Activated CD8-positive, alpha-beta T cell treated with anti-CD3 and anti-CD28 coated beads for 36 hours (primary cell): ENCODE measurements at regions not wholly inside any gene's neighbourhood (a gene's known extent, or its start where the extent isn't known, plus 50 kb on each side); places are given as distances from the start of the nearest gene placed in this dataset.

ENCODE experiments used
- ATAC-seq: fragments of 200-7000 bp; cut with Tn5 transposase; one replicate; pipeline ENCODE4 v1.10.0; 2021; ENCODE audit warnings: mild to moderate bottlenecking, moderate library complexity
- CTCF ChIA-PET: fragments of 350-600 bp; sonication (Branson Sonifier 250); formaldehyde crosslinking; loops from one replicate; lab custom pipeline; 2021; ENCODE audit warnings: antibody characterized with exemption; lab: Charles Lee
- POLR2A ChIA-PET: fragments of 350-600 bp; sonication (Branson Sonifier 250); formaldehyde crosslinking; loops from one replicate; lab custom pipeline; 2021; ENCODE audit warnings: antibody characterized with exemption; lab: Charles Lee
- DNase-seq: peaks from one replicate; pipeline ENCODE4 v3.0.0-alpha.2; 2020
- H3K27ac Mint-ChIP-seq: one replicate; pipeline ENCODE4 v1.8.0; 2021; ENCODE audit warnings: mild to moderate bottlenecking, mixed read lengths
- H3K27me3 Mint-ChIP-seq: one replicate; pipeline ENCODE4 v1.8.0; 2021; ENCODE audit warnings: mixed read lengths
- H3K36me3 Mint-ChIP-seq: one replicate; pipeline ENCODE4 v1.8.0; 2021; ENCODE audit warnings: low read depth, mixed read lengths
- H3K4me1 Mint-ChIP-seq: one replicate; pipeline ENCODE4 v1.8.0; 2021; ENCODE audit warnings: low read depth, mixed read lengths
- H3K4me3 Mint-ChIP-seq: one replicate; pipeline ENCODE4 v1.8.0; 2021; ENCODE audit warnings: mild to moderate bottlenecking, moderate library complexity, mixed read lengths
- H3K9me3 Mint-ChIP-seq: one replicate; pipeline ENCODE4 v1.8.0; 2021; ENCODE audit warnings: mixed read lengths
- intact Hi-C: fragments of 100-400 bp; cut with micrococcal nuclease; formaldehyde crosslinking; loops from one replicate; pipeline ENCODE4 v1.10.0; 2022
- TF ChIP-seq, protein P1 (sequence below): fragments of 200-600 bp; IDR thresholded peaks from one replicate; pipeline ENCODE4 v1.8.0; 2022; ENCODE audit warnings: antibody characterized with exemption, mild to moderate bottlenecking

DNA sequence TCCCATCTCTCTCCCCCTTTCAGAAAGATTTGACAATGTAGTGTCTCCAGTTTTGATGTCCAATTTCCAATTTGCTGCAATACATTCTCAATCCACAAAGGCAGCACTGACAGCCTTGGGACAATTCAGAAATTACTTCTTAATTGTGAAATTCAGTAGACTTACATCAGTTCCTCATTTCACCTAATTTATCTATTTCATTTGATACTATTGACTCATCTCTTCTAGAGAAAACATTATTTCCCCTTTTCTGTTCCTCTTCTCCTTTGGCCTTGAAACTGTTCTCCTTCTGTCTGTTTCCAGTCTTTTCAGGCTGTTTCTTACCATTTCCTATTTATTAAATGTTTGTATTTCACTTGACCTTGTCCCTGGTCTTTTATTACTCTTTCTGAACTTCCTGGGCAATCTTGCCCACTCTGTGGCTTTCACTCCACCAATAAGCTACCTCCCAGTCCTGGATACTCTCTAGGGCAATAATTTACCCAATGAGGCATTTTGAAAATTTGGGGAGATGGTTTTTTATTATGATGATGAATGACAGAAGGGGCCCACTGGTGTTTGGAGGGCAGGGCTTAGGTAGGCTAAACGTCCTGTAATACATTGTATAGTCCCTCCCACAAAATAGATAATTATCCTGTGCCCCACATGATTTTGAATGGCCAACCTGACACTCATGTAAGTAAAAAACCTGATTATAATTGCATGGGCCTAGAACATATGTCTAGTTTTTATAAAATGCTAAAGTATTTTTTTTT lies 498.0 kb upstream of the BOD1L1 start:
- no peak overlapping the region for H3K4me3 Mint-ChIP-seq
- CTCF ChIA-PET: no interaction called here
- H3K36me3 Mint-ChIP-seq: no peaks in the 10 kb centered on the region
- no peaks in the 10 kb centered on the region for H3K9me3 Mint-ChIP-seq
- DNase-seq: no peak
- no peak overlapping the region for H3K27ac Mint-ChIP-seq
- no peaks in the 10 kb centered on the region for H3K27me3 Mint-ChIP-seq
- intact Hi-C loops: no loop called here
- TF ChIP-seq, protein P1, sequence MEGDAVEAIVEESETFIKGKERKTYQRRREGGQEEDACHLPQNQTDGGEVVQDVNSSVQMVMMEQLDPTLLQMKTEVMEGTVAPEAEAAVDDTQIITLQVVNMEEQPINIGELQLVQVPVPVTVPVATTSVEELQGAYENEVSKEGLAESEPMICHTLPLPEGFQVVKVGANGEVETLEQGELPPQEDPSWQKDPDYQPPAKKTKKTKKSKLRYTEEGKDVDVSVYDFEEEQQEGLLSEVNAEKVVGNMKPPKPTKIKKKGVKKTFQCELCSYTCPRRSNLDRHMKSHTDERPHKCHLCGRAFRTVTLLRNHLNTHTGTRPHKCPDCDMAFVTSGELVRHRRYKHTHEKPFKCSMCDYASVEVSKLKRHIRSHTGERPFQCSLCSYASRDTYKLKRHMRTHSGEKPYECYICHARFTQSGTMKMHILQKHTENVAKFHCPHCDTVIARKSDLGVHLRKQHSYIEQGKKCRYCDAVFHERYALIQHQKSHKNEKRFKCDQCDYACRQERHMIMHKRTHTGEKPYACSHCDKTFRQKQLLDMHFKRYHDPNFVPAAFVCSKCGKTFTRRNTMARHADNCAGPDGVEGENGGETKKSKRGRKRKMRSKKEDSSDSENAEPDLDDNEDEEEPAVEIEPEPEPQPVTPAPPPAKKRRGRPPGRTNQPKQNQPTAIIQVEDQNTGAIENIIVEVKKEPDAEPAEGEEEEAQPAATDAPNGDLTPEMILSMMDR: no peak
- POLR2A ChIA-PET: no interaction called here
- no peak for ATAC-seq
- H3K4me1 Mint-ChIP-seq: no peaks in the 10 kb centered on the region

DNA sequence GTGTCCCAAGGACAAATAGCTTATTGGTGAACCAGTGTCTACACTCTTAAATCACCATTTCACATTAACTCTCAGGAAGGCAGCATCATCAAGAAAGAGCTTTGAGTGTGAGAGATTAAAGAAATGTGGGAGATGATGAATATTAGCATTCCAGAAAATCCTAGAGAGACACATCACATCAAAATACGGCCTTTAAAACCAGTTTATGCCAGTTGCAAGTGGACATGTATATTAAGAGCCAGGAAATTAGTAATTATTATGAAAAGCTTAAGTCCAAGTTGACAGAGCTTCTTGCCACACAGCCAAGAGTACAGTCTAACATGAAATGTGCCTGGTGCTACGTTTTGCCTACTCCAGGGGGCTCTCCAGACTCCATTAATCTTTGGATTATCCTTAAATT lies 503.0 kb upstream of the BOD1L1 start:
- intact Hi-C loops: no loop called here
- DNase-seq (no peak), ATAC-seq (no peak)
- Mint-ChIP-seq H3K9me3 (no peaks in the 10 kb centered on the region), H3K4me3 (no peak overlapping the region), H3K36me3 (no peaks in the 10 kb centered on the region), H3K27ac (no peak overlapping the region), H3K4me1 (no peaks in the 10 kb centered on the region), H3K27me3 (no peaks in the 10 kb centered on the region)
- CTCF ChIA-PET: no interaction called here
- POLR2A ChIA-PET: no interaction called here
- TF ChIP-seq, protein P1: no peak

DNA sequence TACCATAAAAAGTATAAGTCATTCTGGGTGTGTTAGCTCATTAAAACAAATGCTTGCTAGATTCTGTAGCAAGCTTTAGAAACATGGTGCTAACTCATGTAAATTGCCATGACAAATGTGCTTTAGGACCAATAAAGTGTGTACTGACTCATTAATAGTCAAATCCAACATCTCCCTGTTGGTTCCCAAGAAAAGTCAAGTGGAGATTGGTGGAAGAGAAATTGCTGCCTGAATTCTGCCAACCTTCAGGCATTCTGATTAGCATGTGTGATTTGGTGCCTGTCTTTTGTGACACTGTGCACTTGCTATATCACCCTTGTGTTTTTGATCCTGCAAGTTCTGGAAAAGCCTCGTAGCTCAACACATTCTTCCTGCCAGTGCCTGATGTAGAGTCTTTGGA lies 503.8 kb upstream of the BOD1L1 start:
- Mint-ChIP-seq H3K4me1 (no peaks in the 10 kb centered on the region), H3K36me3 (no peaks in the 10 kb centered on the region), H3K9me3 (no peaks in the 10 kb centered on the region), H3K27ac (no peak overlapping the region), H3K27me3 (no peaks in the 10 kb centered on the region), H3K4me3 (no peak overlapping the region)
- POLR2A ChIA-PET: no interaction called here
- TF ChIP-seq, protein P1: no peak
- ATAC-seq: no peak
- DNase-seq: no peak
- CTCF ChIA-PET: no interaction called here
- intact Hi-C loops: no loop called here

DNA sequence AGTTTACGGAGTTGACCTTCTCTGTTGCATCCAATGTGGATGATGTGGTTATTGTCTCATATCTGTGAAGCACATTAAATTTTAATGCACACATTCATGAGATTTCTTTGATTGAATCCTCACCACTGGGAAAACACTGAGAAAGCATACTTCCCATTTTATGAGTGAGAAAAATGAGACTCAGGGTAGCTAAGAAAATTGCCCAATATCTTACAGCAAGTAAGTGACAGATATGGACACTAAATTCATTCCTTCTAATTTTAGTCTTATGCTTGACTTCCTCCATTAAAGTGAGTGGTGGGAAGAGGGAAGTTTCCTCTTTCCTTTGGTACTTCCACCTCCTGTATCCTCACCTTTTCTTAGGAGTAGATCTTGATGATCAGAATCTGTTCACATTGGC lies 504.8 kb upstream of the BOD1L1 start:
- H3K4me1 Mint-ChIP-seq: no peaks in the 10 kb centered on the region
- ATAC-seq (no peak), DNase-seq (no peak)
- intact Hi-C loops: no loop called here
- H3K27me3 Mint-ChIP-seq: no peaks in the 10 kb centered on the region
- H3K9me3 Mint-ChIP-seq: no peaks in the 10 kb centered on the region
- no peak overlapping the region for H3K27ac Mint-ChIP-seq
- CTCF ChIA-PET: no interaction called here
- no peaks in the 10 kb centered on the region for H3K36me3 Mint-ChIP-seq
- H3K4me3 Mint-ChIP-seq: no peak overlapping the region
- TF ChIP-seq, protein P1: no peak
- POLR2A ChIA-PET: no interaction called here

DNA sequence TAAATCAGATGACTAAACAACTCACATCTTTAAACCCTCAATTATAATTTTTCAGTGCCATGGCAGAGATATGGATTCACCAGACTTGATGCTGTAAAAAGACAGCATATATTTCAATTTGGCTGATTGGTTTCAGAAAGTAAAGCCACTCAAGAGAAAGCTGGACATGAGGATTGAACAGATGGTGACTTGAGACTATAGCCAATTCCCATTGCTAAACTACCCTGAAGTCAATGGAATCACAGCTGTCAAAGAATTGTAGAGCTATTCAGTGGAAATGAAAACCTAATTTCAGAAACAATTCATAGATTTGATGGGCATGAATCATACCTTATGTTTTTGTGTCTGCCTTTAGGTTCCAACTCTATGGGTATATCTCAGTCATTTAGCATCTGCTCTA lies 510.6 kb upstream of the BOD1L1 start:
- Mint-ChIP-seq H3K4me1 (no peaks in the 10 kb centered on the region), H3K27me3 (no peaks in the 10 kb centered on the region), H3K36me3 (no peaks in the 10 kb centered on the region), H3K9me3 (no peaks in the 10 kb centered on the region), H3K4me3 (no peak overlapping the region), H3K27ac (no peak overlapping the region)
- POLR2A ChIA-PET: no interaction called here
- ATAC-seq: no peak
- no peak for DNase-seq
- TF ChIP-seq, protein P1: no peak
- intact Hi-C loops: no loop called here
- CTCF ChIA-PET: no interaction called here
